Head of caudate nucleus (tissue), 42 donors: ENCODE measurements at regions not wholly inside any gene's neighbourhood (a gene's known extent, or its start where the extent isn't known, plus 50 kb on each side); places are given as distances from the start of the nearest gene placed in this dataset.

Experiments used
- DNase-seq, 42 donors: peaks; one replicate each; pipeline versions ENCODE4 v3.0.0 to v3.0.0-alpha.2; 2020 to 2021; ENCODE audit warnings: mixed read lengths in 7 of 42
- intact Hi-C: fragments of 100-400 bp; cut with DNase I; formaldehyde crosslinking; loops from one replicate; pipeline ENCODE4 v1.15.0; 2022

DNA sequence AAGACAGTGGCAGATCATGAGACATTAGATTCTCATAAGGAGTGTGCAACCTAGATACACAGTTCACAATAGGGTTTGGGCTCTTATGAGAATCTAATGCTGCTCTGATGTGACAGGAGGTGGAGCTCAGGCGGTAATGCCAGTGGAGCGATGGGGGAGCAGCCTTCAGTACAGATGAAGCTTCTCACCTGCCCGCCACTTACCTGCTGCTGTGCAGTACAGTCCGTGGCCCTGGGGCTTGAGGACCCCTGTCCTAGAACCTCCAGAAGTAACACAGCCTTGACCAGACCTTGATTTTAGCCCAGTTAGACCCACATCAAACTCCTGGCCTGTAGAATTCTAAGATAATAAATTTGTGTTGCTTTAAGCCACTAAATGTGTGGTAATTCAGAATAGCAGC is 215.1 kb upstream of the MIR17HG start:
- intact Hi-C loops = loop anchor here (5.0 kb wide), 1 partner anchor 55 kb away; no protein-coding TSS in a partner anchor

DNA sequence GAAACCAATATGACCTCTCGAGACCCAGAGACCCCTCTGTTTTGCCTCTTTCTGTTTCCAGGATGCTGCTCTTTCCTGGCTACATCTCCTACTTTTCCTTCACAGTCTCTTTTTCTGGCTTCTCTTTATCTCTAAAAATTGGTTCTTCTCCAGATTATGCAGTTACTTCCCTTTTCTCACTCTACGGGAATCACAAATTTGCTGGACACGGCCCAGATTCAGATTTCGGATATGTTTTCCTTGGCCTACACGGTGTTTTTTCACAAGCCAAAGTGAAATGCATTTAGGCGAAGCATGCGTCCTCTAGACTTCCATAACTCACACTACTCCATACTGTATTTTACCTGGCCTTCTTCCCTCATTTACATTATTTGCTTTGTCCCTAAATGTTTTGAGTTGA is 214.7 kb upstream of the MIR17HG start:
- DNase-seq = no peak
- intact Hi-C loops = loop anchor here (5.0 kb wide), 1 partner anchor 55 kb away; no protein-coding TSS in a partner anchor

More for the DNA sequence above, 215.1 kb upstream of the MIR17HG start:
- no peak for DNase-seq

DNA sequence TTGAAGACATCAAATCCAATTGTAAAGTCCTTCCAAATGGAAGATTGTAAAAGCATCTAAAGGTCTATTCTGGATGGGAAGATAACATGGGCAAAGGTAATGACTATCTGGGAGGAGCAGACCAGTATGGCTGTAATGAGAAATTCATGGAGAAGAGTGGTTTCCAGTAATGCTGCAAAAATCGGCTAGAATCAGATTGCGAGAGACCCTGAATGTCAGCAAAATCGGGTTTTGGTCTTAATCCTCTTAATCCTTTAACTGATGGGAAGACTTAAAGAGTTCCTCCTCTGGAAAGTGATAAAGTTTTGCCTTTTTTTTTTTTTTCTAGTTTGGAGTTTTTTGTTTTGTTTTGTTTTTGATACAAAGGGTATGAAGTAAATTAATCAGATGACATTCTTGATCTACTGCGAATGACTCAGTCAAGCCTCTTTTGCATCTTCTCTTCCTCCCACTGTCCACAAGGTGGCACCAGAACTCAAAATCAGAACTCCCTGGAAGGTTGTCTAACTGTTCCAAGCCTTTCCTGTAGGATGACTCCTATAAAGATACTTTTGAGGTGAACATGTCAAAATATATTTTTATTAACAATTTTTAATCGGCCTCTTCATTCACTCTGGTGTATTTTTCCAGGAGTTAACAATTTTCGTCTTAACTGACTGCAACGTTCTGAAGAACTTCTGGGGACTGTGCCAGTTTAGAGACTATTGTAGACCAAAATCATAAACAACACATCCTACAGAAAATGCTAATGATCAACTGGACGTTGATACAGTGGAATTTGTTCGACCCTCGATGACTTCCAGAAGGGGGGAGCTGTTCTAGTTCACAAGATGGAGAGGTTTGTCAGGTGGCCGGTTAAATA is 213.3 kb upstream of the MIR17HG start:
- intact Hi-C loops = loop anchor here (5.0 kb wide), 1 partner anchor 53 kb away; no protein-coding TSS in a partner anchor
- peak in 38 of 42 donors; percentile 13 to 86 (median 60) for DNase-seq

DNA sequence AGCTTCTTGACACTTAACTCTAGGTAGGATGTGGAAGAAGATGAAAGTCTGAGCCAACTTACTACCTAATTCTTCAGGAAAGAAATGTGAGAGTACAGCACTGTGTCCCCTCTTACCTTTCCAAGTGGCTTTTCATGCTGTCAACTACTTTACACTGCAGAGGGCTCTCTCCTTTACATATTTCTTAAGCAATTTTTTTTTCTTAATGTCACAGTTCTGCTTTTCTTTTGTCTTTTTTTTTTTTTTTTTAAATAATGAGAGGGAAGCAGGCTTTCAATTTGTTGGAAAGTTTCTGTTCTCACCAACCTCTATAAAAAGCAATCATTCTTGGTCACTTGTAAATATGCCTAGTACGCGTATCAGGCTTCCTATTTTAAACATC is 212.7 kb upstream of the MIR17HG start:
- intact Hi-C loops = loop anchor here (5.0 kb wide), 1 partner anchor 53 kb away; no protein-coding TSS in a partner anchor
- DNase-seq = no peak

DNA sequence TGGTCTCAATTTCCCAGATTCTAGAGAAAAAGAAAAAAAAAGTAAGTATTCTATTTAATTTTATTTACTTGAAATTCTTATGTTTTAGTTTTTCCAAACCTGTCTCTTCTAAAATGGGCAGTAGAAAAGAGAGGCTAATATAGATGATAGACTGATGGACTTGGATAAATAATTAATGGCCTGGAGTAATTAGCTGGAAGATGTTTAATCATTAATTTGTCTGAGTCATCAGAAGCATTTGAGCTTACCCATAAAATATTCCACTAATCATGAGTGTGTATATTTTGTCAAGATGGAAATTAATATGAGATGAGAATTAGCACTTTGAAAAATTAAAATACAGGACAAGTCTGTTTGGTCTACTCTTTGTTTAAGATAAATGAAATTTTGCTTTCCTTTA is 212.1 kb upstream of the MIR17HG start:
- intact Hi-C loops = no loop called here
- no peak for DNase-seq

DNA sequence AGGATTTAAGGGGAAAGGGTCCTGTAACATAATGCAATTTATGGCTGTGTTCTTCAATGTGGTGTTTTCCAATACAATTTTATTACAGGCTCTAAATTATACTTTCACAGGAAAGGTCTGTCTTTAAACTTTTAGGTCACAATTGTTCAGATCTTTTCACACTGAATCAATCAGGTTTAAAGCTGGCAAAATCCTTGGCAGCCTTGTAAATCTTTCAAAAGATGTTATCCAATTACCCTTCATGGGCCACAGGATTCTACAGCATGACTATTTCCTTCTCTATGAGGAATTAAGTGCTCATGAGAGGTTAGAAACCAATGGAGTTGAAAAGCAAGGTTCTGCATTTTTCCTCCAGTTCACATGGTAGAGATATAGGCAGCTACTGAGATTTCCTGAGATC is 211.5 kb upstream of the MIR17HG start:
- no peak for DNase-seq
- intact Hi-C loops = no loop called here

DNA sequence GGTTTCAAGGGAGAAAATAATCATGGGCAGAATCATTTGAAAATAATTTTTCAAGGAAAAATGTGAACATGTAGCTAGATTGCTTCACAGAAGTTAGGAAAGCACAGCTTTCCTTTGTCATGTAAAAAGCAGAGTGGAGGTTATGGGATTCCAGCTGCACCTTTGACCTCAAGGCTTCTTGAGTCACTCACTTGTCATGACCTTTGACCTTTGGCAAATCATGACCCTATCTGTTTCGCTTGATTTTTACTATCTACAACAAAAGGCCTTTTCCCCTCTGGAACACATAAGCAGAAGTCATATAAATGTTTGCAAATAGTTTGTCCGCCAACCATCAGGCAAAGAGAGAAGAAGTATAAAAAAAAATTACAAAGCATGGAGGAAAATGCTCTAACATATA is 210.7 kb upstream of the MIR17HG start:
- no peak for DNase-seq
- intact Hi-C loops = no loop called here

DNA sequence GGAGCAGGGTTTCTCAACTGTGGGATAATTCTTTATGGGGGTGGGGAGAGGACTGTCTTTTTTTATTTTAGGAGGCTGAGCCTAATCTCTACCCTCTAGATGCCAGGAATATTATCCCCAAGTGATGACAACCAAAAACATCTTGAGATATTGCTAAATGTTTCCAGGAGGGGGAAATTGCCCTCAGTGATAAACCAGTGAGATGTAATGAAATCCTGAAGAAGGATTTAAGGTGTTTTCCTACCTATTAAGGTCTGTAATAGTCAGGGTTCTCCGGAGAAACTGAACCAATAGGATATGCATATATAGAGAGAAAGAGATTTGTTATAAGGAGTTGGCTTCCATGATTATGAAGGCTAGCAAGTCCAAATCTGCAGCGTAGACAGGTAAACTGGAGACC is 208.3 kb upstream of the MIR17HG start:
- no peak for DNase-seq
- intact Hi-C loops = no loop called here

DNA sequence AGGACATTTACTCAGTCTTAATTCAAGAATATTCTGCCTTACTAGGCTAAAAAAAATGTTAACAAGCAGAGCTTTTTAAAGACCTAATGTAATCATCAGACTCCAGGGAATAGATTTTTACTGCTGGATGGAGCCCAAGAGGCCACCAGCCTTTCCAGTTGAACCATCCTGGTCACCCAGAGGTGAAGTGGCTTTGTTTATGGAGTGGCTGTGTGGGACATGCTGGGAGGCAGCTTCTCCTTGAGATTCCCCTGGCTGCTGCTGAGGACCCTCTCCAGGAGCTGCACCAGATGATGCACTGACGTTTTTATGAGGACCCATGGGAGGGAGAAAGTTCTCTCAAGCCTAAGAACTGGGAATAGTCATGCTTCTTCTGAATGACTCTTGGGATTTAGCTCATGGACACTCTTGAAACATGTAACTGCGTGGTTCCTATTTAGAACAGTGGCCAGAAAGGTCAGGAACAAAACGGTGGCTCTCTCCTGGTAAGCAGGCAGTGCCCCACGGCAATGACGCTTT is 205.9 kb upstream of the MIR17HG start:
- intact Hi-C loops = no loop called here
- DNase-seq = no peak

DNA sequence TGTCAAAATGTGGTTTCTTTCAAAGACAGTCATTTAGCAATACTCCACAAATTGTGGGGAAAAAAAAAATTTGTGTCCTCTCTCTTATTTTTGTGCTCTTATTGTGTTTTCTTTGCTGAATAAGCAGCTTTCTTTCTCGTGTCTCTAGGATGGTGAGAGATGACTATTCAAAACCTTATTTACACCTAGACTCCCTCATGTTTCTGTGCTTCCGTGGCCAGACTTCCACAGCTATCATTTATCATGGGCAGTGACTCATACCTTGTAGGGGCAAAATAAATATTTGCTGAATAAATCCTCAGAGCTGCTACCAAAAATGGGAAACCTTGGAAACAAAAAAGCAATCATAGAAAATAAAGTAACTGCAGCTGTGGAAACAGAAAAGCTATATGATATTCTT is 204.9 kb upstream of the MIR17HG start:
- intact Hi-C loops = no loop called here
- DNase-seq = no peak

DNA sequence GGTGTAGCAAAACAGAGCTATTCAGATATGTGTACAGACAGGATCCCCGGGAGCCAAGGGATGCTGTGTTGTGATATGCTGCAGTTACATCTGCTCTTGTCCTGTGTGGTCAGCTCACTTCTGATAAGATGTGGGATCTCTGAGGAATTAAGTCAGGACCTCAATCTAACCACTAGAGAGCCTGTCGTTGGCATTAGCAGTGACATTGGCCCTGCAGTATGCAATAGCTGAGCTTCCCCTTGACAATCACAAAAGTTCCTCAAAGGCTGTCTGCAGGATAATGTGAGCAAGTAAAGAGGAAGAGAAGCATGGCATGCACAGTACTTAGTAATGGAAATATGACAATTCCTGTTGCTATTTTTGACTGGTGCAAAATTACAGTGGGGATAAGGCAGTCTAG is 203.4 kb upstream of the MIR17HG start:
- intact Hi-C loops = no loop called here
- DNase-seq = no peak

DNA sequence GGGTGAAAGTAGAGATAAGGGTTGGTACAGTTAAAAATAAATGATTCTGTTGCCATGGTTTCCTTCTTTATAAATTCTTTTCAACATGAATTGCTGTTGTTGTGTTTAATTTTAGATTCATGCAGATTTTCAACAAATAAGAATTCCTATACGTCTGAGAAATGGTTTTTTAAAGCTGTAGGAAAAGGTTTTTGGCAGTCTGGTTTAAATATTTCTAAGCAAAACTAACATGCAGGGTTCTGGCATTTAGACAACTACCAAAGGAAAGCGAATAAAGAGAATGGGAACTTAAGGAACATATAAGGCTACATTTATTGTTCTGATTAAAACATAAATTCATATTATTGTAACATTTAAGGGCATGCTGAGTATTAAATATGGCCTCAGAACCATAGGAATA is 203.0 kb upstream of the MIR17HG start:
- intact Hi-C loops = no loop called here

DNA sequence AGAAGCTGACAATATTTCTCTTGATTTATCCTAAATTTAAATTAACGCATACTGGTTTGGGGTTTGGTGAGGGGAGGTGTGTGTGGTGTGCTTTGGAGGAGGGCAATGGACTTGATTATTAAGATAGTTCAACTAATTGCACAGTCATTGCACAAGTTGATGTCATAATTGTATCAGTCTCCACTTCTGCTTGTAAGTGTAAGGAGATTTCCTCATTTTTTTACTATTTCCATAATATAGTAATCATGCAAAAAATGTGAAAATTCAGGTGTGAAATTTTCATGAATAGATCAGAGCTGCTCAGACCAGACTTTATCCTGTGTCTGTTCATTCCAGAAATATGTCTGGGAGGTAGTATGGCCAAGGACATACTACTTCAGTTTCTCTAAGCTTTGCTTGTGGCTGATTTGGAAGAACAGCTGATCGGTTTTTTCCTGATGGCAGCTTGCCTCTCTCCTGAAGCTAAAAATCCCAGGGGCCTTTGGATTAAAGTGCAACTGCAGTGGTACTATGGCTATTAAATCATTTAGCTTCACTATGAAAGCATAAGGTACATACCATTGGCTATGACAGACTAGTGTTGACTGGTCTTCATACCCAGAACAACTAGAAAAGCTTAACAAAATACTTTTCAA is 201.8 kb upstream of the MIR17HG start:
- intact Hi-C loops = no loop called here
- DNase-seq = no peak

More for the DNA sequence above, 203.0 kb upstream of the MIR17HG start:
- DNase-seq = no peak

DNA sequence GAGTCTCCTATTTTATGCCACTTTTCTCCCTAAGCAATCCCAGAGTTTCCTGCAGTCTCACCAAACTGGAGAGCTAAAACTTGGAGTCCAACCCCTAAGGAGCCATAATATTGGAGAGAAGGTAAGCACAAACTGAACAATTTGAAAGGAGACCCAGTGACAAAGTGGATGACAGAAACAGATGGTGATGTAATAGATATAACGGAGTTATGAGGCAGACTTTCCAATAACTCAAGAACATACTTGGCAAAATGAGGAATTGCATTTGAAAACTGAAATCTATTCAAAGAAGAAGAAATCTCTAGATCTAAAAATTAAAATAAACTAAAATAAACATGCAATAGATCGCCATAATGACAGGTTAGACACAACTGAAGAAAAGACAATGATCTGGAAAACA is 200.9 kb upstream of the MIR17HG start:
- intact Hi-C loops = no loop called here

DNA sequence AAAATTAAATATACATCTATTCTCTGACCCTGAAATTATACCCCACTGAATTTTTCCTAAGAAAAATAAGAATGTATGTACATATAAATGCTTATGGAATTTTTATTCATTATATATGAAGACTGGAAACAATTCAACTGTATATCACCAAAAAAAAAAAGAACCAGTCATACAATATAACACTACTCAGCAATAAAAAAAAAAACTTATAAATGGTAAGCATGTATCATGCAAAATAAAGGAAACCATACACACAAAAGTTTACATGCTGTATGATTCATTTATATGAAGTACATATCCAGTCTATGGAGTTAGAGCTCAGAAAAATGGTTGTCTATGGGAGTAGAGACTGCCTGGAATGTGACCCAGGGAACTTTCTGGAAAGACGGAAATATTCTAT is 199.4 kb upstream of the MIR17HG start:
- intact Hi-C loops = no loop called here

More for the DNA sequence above, 200.9 kb upstream of the MIR17HG start:
- DNase-seq = no peak

DNA sequence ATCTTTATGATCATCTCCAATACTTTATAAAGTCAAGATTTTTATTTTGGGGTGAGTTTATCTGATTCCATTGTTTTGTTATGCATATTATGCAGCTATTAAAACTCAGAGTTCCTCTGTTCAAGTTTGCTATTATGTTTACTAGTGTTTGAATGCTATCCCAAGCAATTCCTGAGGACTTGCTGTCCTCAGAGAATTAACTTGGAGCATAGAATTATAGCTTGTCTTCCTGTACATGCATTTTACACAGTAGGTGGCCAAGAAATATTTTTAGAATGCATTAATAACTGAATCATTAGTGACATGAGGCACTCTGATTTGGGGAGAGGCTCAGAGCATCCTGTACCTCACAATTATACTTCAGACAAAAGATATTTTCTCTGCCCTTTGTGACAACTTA is 195.6 kb upstream of the MIR17HG start:
- no peak for DNase-seq
- intact Hi-C loops = no loop called here

More for the DNA sequence above, 199.4 kb upstream of the MIR17HG start:
- DNase-seq = no peak

DNA sequence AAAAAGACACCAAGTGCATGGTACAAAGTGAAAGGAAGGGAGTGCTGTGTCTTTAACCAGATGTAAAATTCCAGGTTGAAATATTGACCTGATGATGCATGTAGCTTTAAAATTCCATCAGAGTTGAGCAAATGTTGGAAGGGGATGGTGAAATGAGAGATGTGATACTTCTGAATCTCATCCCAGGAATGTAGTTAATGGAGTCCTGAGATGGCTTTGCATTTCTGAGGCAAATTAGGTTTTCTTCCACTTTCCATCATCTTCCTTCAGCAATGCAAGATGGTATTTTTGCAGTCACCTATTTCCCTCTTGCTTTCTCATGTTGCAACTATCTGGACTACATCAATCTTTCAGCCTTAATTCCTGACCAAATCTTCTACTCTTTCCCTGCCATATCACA is 194.1 kb upstream of the MIR17HG start:
- intact Hi-C loops = no loop called here
- no peak for DNase-seq

DNA sequence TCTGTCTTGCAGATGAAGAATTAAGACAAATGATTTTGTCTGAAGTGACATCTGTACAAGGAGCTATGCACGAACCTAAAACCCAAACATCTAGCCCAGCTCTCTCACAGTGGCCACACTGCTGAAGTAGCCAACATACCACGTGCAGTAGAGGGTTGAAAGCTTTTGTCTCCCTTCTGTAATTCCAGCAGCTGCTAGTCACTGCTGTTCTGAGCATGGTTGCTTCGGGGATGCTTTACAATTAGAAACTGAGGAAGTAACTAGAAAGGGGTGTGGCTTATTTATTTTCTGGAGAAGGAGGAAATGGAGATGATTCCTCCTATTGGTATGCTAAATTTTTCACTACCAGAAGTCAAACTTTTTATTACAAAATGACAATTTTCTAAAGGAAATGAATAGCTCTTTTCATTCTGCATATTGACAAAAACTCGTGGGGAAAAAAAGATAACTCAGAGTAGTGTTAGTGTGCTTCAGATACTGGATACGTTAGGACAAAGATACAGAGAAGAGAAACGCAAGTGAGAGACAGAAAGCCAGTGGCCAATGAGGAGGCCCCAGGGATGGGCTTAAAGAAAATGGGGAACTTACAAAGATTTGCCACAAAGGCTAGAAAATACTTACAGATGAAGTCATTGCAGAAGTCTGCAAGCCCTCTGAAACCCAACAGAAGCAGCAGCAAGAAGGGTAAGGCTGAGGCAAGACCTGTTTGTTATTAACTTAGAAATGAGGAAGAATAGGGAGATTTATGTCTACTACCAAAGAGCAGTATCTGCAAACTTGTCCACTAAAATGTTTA is 192.7 kb upstream of the MIR17HG start:
- DNase-seq = no peak
- intact Hi-C loops = no loop called here

DNA sequence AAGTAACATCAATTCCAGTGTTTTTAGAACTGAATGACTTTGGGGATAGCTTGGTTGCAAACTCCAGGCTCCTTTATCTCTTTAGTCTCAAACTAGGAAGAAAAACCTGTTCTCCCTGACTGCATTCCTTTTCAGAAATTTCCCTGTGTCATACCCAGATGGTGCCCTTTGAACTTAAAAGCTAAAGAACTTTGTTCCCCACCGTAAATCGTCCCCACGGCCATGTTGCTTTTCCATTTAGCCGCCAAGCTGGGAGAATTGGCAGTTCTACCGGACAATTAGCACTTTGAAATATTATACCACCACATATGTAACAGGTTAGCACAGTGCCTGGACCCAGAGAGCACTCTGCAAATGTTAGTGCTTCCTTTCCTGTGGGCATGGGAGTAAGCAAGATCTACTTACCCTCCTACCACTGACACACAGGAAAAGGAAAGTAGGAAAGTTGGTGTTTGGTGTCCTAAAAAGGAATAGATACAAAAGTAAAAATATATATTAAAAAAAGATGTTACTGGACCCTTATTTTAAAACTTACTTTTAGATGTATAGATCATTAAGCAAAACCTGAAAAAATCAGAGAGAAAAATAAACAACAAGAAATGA is 191.9 kb upstream of the MIR17HG start:
- DNase-seq = no peak
- intact Hi-C loops = no loop called here
